SK-N-SH (cell line): ENCODE measurements at regions not wholly inside any gene's neighbourhood (a gene's known extent, or its start where the extent isn't known, plus 50 kb on each side); places are given as distances from the start of the nearest gene placed in this dataset.

Experiments used
- CTCF ChIA-PET: fragments of 300-600, 350-600 bp; formaldehyde crosslinking; extraction: SDS; loops from one replicate; lab custom pipeline; 2021; lab: Yijun Ruan, JAX
- POLR2A ChIA-PET: fragments of 350-600 bp; sonication (Branson Sonifier 250); formaldehyde crosslinking; extraction: SDS; loops from one replicate; lab custom pipeline; 2020; ENCODE audit warnings: antibody characterized with exemption, inconsistent platforms; lab: Yijun Ruan, JAX
- DNase-seq: peaks from one replicate; pipeline ENCODE4 v3.0.0; 2012
- H2AFZ ChIP-seq: fragments of 200-600 bp; sonication (generic); 2 replicates; pipeline ENCODE4 v1.8.1; 2016; ENCODE audit warnings: antibody characterized with exemption, mild to moderate bottlenecking, low read depth
- H3F3A ChIP-seq: fragments of 200-600 bp; sonication (generic); replicated peaks from 2 replicates; pipeline ENCODE3; 2016; ENCODE audit warnings: antibody characterized with exemption, mild to moderate bottlenecking; ENCODE audit not compliant: insufficient read depth
- H3K27ac ChIP-seq, 2 experiments: fragments of 200-500 bp in 1 of 2; fragments of 200-600 bp in 1 of 2; sonication (Bioruptor generic) in 1 of 2; sonication (generic), shearing (Covaris generic) in 1 of 2; 2 replicates each; pipeline versions ENCODE4 v1.5.1 to v1.6.1; 2014 to 2016; ENCODE audit warnings: low read depth in 2 of 2, inconsistent platforms in 1 of 2, low read length in 1 of 2, mild to moderate bottlenecking in 1 of 2, mixed read lengths in 1 of 2
- H3K27me3 ChIP-seq: fragments of 200-600 bp; sonication (generic), shearing (Covaris generic); 2 replicates; pipeline ENCODE4 v1.6.1; 2016; ENCODE audit warnings: mixed run types; ENCODE audit not compliant: insufficient read depth
- H3K36me3 ChIP-seq, 2 experiments: fragments of 200-500 bp in 1 of 2; fragments of 200-600 bp in 1 of 2; sonication (Bioruptor generic) in 1 of 2; sonication (generic) in 1 of 2; replicated peaks in 1 of 2; 2 replicates each; pipeline versions ENCODE3 to v1.5.1; 2014 to 2016; ENCODE audit warnings: low read length in 1 of 2, mild to moderate bottlenecking in 1 of 2; ENCODE audit not compliant: insufficient read depth in 2 of 2, control insufficient read depth in 1 of 2
- H3K4me1 ChIP-seq, 2 experiments: fragments of 200-500 bp in 1 of 2; fragments of 200-600 bp in 1 of 2; sonication (Bioruptor generic) in 1 of 2; sonication (generic), shearing (Covaris generic) in 1 of 2; 2 replicates each; pipeline versions ENCODE4 v1.5.1 to v1.6.1; 2014 to 2016; ENCODE audit warnings: low read depth in 1 of 2, low read length in 1 of 2, mixed run types in 1 of 2; ENCODE audit not compliant: insufficient read depth in 2 of 2, control insufficient read depth in 1 of 2
- H3K4me2 ChIP-seq: fragments of 200-600 bp; sonication (generic), shearing (Covaris generic); 2 replicates; pipeline ENCODE4 v1.6.1; 2017; ENCODE audit warnings: mixed run types
- H3K4me3 ChIP-seq, 2 experiments: fragments of 200-500 bp in 1 of 2; fragments of 200-600 bp in 1 of 2; sonication (Bioruptor generic) in 1 of 2; sonication (generic), shearing (Covaris generic) in 1 of 2; 2 replicates each; pipeline versions ENCODE4 v1.5.1 to v1.8.1; 2014 to 2016; ENCODE audit warnings: low read depth in 2 of 2, inconsistent platforms in 1 of 2, low read length in 1 of 2, mild to moderate bottlenecking in 1 of 2, mixed read lengths in 1 of 2, moderate library complexity in 1 of 2
- H3K79me2 ChIP-seq: fragments of 200-600 bp; sonication (generic); 2 replicates; pipeline ENCODE4 v1.8.1; 2017; ENCODE audit warnings: mild to moderate bottlenecking; ENCODE audit not compliant: insufficient read depth
- H3K9ac ChIP-seq: fragments of 200-600 bp; sonication (generic); 2 replicates; pipeline ENCODE4 v1.6.1; 2017; ENCODE audit warnings: mixed run types
- H3K9me2 ChIP-seq: fragments of 200-600 bp; sonication (generic); 2 replicates; pipeline ENCODE4 v1.6.1; 2017; ENCODE audit warnings: mixed run types
- H3K9me3 ChIP-seq: fragments of 200-600 bp; sonication (generic); 2 replicates; pipeline ENCODE4 v1.6.1; 2017; ENCODE audit warnings: mixed run types, mild to moderate bottlenecking, moderate library complexity
- H4K20me1 ChIP-seq: fragments of 200-600 bp; sonication (generic); 2 replicates; pipeline ENCODE4 v1.6.1; 2017; ENCODE audit warnings: mild to moderate bottlenecking, mixed run types; ENCODE audit not compliant: insufficient read depth
- CHD2 ChIP-seq: fragments of 150-350 bp; IDR thresholded peaks from 2 replicates; pipeline ENCODE4 v1.6.1; 2018; ENCODE audit warnings: low read length; ENCODE audit not compliant: partially characterized antibody
- FOXJ3 ChIP-seq: sonication (generic); formaldehyde crosslinking; IDR thresholded peaks from 2 replicates; pipeline ENCODE4 v1.5.1; 2020; ENCODE audit warnings: mild to moderate bottlenecking, missing genetic modification reagents
- GATA2 ChIP-seq: sonication (generic); formaldehyde crosslinking; IDR thresholded peaks from 2 replicates; pipeline ENCODE4 v1.5.0; 2020; ENCODE audit warnings: mild to moderate bottlenecking, missing genetic modification reagents
- MAX ChIP-seq: IDR thresholded peaks from 2 replicates; pipeline ENCODE4 v1.4.0; 2012; ENCODE audit warnings: low read depth
- MEF2A ChIP-seq: IDR thresholded peaks from 2 replicates; pipeline ENCODE4 v1.4.0; 2012; ENCODE audit warnings: low read depth, borderline replicate concordance
- MXI1 ChIP-seq: IDR thresholded peaks from 2 replicates; pipeline ENCODE4 v1.6.1; 2012; ENCODE audit warnings: mild to moderate bottlenecking, low read depth, low read length, improper control_type of control experiment
- NFIC ChIP-seq: IDR thresholded peaks from 2 replicates; pipeline ENCODE4 v1.4.0; 2012; ENCODE audit warnings: borderline replicate concordance
- NRF1 ChIP-seq: IDR thresholded peaks from 2 replicates; pipeline ENCODE4 v1.6.1; 2012; ENCODE audit warnings: low read depth, mild to moderate bottlenecking, low read length
- RXRA ChIP-seq: IDR thresholded peaks from 2 replicates; pipeline ENCODE4 v1.4.0; 2012; ENCODE audit warnings: low read depth, mild to moderate bottlenecking, borderline replicate concordance
- TAF1 ChIP-seq: IDR thresholded peaks from 2 replicates; pipeline ENCODE4 v1.6.1; 2012; ENCODE audit warnings: low read depth, mild to moderate bottlenecking, low read length, moderate library complexity, borderline replicate concordance
- TCF12 ChIP-seq: IDR thresholded peaks from 2 replicates; pipeline ENCODE4 v1.4.0; 2012
- TEAD4 ChIP-seq: IDR thresholded peaks from 2 replicates; pipeline ENCODE4 v1.4.0; 2012; ENCODE audit warnings: mild to moderate bottlenecking, borderline replicate concordance; ENCODE audit not compliant: insufficient read depth
- WGBS: methylation state at CpG from one replicate; pipeline ENCODE4 v1.1.6; 2017; ENCODE audit warnings: low lambda C conversion rate; 5-methylcytosine and 5-hydroxymethylcytosine counted together
- TF ChIP-seq, protein P1 (sequence below): fragments of 150-350 bp; IDR thresholded peaks from 2 replicates; pipeline ENCODE4 v1.6.1; 2017; ENCODE audit warnings: antibody characterized with exemption, low read length, low read depth, borderline replicate concordance
- TF ChIP-seq, protein P2 (sequence below): IDR thresholded peaks from 2 replicates; pipeline ENCODE4; 2012

GRCh38 chr3:5052247-5052646 lies 69.8 kb upstream of the ARL8B start:
- Histone ChIP-seq H3K36me3 (no peaks in the 10 kb centered on the region), H3K27me3 (no peaks in the 10 kb centered on the region), H3K9me3 (no peaks in the 10 kb centered on the region), H3K4me1 (0 out of 4 replicates have a peak, but pooled peaks cover 0 to 4% of the 10 kb centered on the region in 2 experiments), H4K20me1 (no peaks in the 10 kb centered on the region), H3F3A (no peaks in the 10 kb centered on the region), H3K4me2 (no peak overlapping the region), H2AFZ (no peak overlapping the region), H3K9ac (no peak overlapping the region), H3K79me2 (no peaks in the 10 kb centered on the region), H3K27ac (no peak overlapping the region; a peak in 1 of 4 replicates), H3K4me3 (no peak overlapping the region), H3K9me2 (no peaks in the 10 kb centered on the region)
- CTCF ChIA-PET: interaction anchor here (0.7 to 1.9 kb wide), 5 partner anchors 11 to 341 kb away, joined by 3 to 10 read pairs (median 5); no protein-coding TSS in a partner anchor
- no peak for TF ChIP-seq NRF1
- TF ChIP-seq TEAD4: no peak
- TF ChIP-seq NFIC: no peak
- TF ChIP-seq, protein P1, sequence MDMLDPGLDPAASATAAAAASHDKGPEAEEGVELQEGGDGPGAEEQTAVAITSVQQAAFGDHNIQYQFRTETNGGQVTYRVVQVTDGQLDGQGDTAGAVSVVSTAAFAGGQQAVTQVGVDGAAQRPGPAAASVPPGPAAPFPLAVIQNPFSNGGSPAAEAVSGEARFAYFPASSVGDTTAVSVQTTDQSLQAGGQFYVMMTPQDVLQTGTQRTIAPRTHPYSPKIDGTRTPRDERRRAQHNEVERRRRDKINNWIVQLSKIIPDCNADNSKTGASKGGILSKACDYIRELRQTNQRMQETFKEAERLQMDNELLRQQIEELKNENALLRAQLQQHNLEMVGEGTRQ: no peak
- TF ChIP-seq MXI1: no peak
- no peak for TF ChIP-seq MAX
- TF ChIP-seq CHD2: no peak
- TF ChIP-seq FOXJ3: no peak
- no peak for TF ChIP-seq RXRA
- TF ChIP-seq GATA2 (CRISPR knock-in tag): no peak
- no peak for TF ChIP-seq TAF1
- TF ChIP-seq MEF2A: no peak
- TF ChIP-seq, protein P2, sequence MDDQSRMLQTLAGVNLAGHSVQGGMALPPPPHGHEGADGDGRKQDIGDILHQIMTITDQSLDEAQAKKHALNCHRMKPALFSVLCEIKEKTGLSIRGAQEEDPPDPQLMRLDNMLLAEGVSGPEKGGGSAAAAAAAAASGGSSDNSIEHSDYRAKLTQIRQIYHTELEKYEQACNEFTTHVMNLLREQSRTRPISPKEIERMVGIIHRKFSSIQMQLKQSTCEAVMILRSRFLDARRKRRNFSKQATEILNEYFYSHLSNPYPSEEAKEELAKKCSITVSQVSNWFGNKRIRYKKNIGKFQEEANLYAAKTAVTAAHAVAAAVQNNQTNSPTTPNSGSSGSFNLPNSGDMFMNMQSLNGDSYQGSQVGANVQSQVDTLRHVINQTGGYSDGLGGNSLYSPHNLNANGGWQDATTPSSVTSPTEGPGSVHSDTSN: no peak
- DNase-seq: no peak
- 91% methylated on average over 3 of the region's 3 CpGs for WGBS
- POLR2A ChIA-PET: no interaction called here

DNA sequence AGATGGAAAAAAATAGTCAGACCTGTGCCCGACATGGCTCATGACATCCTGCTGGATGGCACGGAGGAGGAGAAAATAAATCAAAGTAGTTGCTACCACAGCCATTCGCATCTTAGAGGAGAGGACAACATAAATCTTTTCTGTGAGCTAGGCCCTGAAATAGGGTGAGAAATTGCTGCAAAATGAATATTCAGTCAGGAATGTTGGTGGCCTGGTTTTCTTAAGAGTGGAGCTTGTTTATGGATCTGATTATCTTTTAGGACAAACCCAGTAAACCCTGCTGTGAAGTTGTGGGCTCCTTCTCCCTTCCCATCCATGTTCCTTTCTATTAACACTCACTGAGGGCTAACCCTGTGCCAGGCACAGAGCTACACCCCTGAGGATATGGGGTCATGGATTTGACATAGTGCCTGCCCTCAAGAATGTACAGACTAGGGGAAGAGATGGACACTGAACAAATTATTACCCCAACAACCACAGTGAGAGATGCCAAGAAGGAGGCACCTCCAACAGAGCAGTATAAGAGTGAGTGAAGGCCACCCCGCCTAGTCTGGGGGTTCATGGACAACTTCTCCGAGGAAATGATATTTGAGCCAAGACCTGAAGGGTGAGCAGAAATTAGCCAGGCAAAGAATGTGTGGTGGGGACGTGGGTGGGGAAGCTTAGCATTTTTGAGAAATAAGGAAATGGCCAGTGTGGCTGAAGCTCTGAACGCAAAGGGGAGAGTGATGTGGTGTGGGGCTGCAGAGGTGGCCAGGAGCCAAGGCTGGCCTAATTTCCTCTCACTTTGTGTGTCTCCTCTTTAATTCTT lies 68.9 kb upstream of the ARL8B start:
- Histone ChIP-seq H3K4me1 (peaks cover 0 to 4% of the 10 kb centered on the region in 2 experiments; a peak in 1 of 4 replicates), H4K20me1 (no peaks in the 10 kb centered on the region), H3F3A (no peaks in the 10 kb centered on the region), H3K27ac (peak overlapping the region; percentile 7 to 40; a peak in 3 of 4 replicates)
- no peak for DNase-seq
- 74% methylated on average over 7 of the region's 7 CpGs for WGBS
- CTCF ChIA-PET: interaction anchor here (0.7 to 12.0 kb wide), 4 partner anchors 77 to 397 kb away, joined by 3 to 213 read pairs (median 6); no protein-coding TSS in a partner anchor
- TF ChIP-seq MAX (no peak), TCF12 (peak; percentile 2; the same call in 1 of the 2 replicates), TAF1 (no peak), NRF1 (no peak), NFIC (no peak), MEF2A (no peak), TEAD4 (no peak)
- TF ChIP-seq, protein P2: peak; percentile 20; the same call in 1 of the 2 replicates
- TF ChIP-seq, all 33 proteins: peak for 2
- Histone ChIP-seq H3K9ac (no peak overlapping the region), H3K9me3 (no peaks in the 10 kb centered on the region), H3K4me3 (no peak overlapping the region), H3K9me2 (no peaks in the 10 kb centered on the region), H3K4me2 (no peak overlapping the region), H3K36me3 (no peaks in the 10 kb centered on the region), H3K27me3 (no peaks in the 10 kb centered on the region), H3K79me2 (no peaks in the 10 kb centered on the region), H2AFZ (no peak overlapping the region; the same call in 1 of the 2 replicates)
- POLR2A ChIA-PET: no interaction called here
